ENCODE measurements at regions not wholly inside any gene's neighbourhood (a gene's known extent, or its start where the extent isn't known, plus 50 kb on each side); places are given as distances from the start of the nearest gene placed in this dataset.

GRCh38 chr7:110129159-110129558 lies 961.8 kb upstream of the LRRN3 start:
- ChIA-PET RAD21 (ENCODE audit: unreplicated experiment) (no interaction called here), CTCF (interaction anchor here (0.9 kb wide), 1 partner anchor 26 kb away, joined by 3 read pairs; no protein-coding TSS in a partner anchor), SMC1A (ENCODE audit: uncharacterized antibody, unreplicated experiment) (no interaction called here), POLR2A (no interaction called here)
- Histone ChIP-seq H3K4me1 (ENCODE audit: control insufficient read depth, insufficient read depth, low read length) (no peaks in the 10 kb centered on the region), H2AFZ (ENCODE audit: control insufficient read depth, low read depth, low read length) (no peak overlapping the region), H3K9ac (ENCODE audit: control insufficient read depth, insufficient read depth, low read length) (no peak overlapping the region), H3K4me2 (ENCODE audit: control insufficient read depth, insufficient read depth) (no peak overlapping the region), H3K79me2 (ENCODE audit: control insufficient read depth, insufficient read depth, low read length) (no peaks in the 10 kb centered on the region), H3K4me3 (no peak overlapping the region), H4K20me1 (ENCODE audit: control insufficient read depth, insufficient read depth) (no peaks in the 10 kb centered on the region), H3K36me3 (ENCODE audit: control insufficient read depth in 2 of 2, insufficient read depth in 2 of 2, low read length in 1 of 2) (no peaks in the 10 kb centered on the region), H3K27me3 (replicated peaks in 1 of 2; ENCODE audit: control insufficient read depth in 2 of 2, insufficient read depth in 2 of 2, low read length in 1 of 2) (no peaks in the 10 kb centered on the region), H3K27ac (ENCODE audit: control insufficient read depth, insufficient read depth) (no peak overlapping the region), H3K9me3 (replicated peaks; ENCODE audit: control insufficient read depth, insufficient read depth, low read length) (no peaks in the 10 kb centered on the region)
- intact Hi-C loops (cut with micrococcal nuclease; ENCODE audit: unreplicated experiment) (no loop called here), in situ Hi-C loops (cut with MboI) (no loop called here)
- FAIRE-seq: no peak
- ATAC-seq: no peak
- no peak for DNase-seq (ENCODE audit: low read depth, low spot score)
- no peak for TF ChIP-seq BRCA1 (IDR thresholded peaks at IDR 0.05; ENCODE audit: low read depth, low read length)
- no peak for TF ChIP-seq TCF7 (IDR thresholded peaks at IDR 0.05; ENCODE audit: borderline replicate concordance)
- TF ChIP-seq MTA2 (IDR thresholded peaks at IDR 0.05; ENCODE audit: low read depth): no peak
- no peak for TF ChIP-seq EED (IDR thresholded peaks at IDR 0.05; ENCODE audit: low read depth)
- TF ChIP-seq SMAD5 (IDR thresholded peaks at IDR 0.05; ENCODE audit: low read depth): no peak
- TF ChIP-seq SPI1 (IDR thresholded peaks at IDR 0.05; ENCODE audit: borderline replicate concordance, insufficient read depth, low read depth, low read length): no peak
- TF ChIP-seq ZNF24 (IDR thresholded peaks at IDR 0.05): no peak
- no peak for TF ChIP-seq ZNF207 (IDR thresholded peaks at IDR 0.05; ENCODE audit: borderline replicate concordance)
- TF ChIP-seq RBBP5 (conservative IDR thresholded peaks at IDR 0.05): no peak
- TF ChIP-seq ZBTB40 (IDR thresholded peaks at IDR 0.05; ENCODE audit: borderline replicate concordance): no peak
- no peak for TF ChIP-seq ATF2 (IDR thresholded peaks at IDR 0.05; ENCODE audit: low read length)
- TF ChIP-seq ZZZ3 (IDR thresholded peaks at IDR 0.05; ENCODE audit: control insufficient read depth, insufficient read length, low read depth): no peak
- no peak for TF ChIP-seq SUPT20H (IDR thresholded peaks at IDR 0.05; ENCODE audit: borderline replicate concordance, control insufficient read depth, low read depth, low read length)
- TF ChIP-seq GATAD2B (conservative IDR thresholded peaks at IDR 0.05; ENCODE audit: low read depth): no peak
- no peak for TF ChIP-seq NKRF (conservative IDR thresholded peaks at IDR 0.05)
- BruUV-seq (replicated peaks): no TSS peak
